NB4 (cell line): ENCODE measurements at regions not wholly inside any gene's neighbourhood (a gene's known extent, or its start where the extent isn't known, plus 50 kb on each side); places are given as distances from the start of the nearest gene placed in this dataset.

ENCODE experiments used
- TF ChIP-seq, protein P1 (sequence below): IDR thresholded peaks from one replicate; pipeline ENCODE4 v1.5.1; 2012; ENCODE audit warnings: low read depth, low read length
- TF ChIP-seq, protein P2 (sequence below): IDR thresholded peaks from 2 replicates; pipeline ENCODE4 v1.6.1; 2011; ENCODE audit warnings: low read depth, low read length

DNA sequence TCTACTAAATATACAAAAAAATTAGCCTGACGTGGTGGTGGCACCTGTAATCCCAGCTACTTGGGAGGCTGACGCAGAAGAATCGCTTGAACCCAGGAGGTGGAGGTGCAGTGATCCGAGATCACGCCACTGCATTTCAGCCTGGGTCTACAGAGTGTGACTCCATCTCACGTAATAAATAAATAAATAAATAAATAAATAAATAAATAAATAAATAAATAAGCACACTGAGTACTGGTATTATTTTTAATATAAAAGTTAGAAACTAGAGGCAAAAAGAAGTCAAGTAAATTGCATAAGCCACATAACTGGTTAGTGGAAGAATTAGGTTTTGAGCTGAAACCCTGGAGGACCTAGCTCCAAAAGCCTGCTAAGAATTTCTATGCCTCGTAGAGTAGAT lies 1262.7 kb upstream of the PABPC4L start:
- TF ChIP-seq, protein P1, sequence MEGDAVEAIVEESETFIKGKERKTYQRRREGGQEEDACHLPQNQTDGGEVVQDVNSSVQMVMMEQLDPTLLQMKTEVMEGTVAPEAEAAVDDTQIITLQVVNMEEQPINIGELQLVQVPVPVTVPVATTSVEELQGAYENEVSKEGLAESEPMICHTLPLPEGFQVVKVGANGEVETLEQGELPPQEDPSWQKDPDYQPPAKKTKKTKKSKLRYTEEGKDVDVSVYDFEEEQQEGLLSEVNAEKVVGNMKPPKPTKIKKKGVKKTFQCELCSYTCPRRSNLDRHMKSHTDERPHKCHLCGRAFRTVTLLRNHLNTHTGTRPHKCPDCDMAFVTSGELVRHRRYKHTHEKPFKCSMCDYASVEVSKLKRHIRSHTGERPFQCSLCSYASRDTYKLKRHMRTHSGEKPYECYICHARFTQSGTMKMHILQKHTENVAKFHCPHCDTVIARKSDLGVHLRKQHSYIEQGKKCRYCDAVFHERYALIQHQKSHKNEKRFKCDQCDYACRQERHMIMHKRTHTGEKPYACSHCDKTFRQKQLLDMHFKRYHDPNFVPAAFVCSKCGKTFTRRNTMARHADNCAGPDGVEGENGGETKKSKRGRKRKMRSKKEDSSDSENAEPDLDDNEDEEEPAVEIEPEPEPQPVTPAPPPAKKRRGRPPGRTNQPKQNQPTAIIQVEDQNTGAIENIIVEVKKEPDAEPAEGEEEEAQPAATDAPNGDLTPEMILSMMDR: no peak
- TF ChIP-seq, protein P2, sequence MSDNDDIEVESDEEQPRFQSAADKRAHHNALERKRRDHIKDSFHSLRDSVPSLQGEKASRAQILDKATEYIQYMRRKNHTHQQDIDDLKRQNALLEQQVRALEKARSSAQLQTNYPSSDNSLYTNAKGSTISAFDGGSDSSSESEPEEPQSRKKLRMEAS: no peak
